Renal cortical epithelial cell (primary cell): ENCODE measurements at regions not wholly inside any gene's neighbourhood (a gene's known extent, or its start where the extent isn't known, plus 50 kb on each side); places are given as distances from the start of the nearest gene placed in this dataset.
"Not testable (repeated sequence)": the region's sequence is repeated elsewhere in the genome, so short reads cannot be mapped to it uniquely, and the experiment has no call there.

Experiments
- DNase-seq: peaks from one replicate; pipeline ENCODE4 v3.0.0-alpha.2; 2011; ENCODE audit warnings: low read depth

DNA sequence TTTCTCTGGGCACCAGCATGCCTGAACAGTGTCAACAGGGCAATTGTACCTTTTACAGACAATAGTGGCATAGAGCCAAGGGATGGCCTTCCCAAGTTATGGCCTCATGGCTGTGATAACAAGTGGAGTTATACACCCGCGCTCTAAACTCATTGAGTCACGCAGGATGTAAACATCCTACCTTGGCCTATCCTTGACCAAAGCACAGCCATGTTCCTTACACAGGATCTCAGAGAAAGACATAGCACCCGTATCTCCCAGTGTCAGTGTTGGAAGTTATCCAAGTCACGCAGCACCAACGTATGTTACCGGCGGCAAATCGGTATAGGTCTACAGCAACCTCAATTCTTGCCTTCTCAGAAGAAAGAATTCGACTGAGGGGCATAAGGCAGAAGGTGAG, 1654.9 kb upstream of the LRRTM3 start:
- no peak for DNase-seq

DNA sequence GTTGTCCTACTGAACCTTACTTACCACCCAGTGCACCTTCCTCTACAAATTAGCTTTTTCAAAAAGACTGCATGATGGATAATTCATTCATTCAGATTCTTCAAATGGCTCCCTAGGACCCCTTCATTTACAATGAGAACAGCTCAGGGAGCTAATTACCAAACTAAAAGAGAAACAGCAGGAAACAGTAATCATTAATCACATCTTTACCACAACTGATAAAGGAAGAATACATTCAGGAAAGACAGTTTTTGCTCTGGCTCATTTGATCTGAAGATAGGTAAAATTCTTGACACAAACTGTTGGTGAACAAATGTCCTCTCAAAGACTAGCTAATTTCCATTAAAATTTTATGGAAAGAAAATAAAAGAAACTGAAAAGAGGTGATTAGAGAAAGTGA, 1652.7 kb upstream of the LRRTM3 start:
- no peak for DNase-seq

DNA sequence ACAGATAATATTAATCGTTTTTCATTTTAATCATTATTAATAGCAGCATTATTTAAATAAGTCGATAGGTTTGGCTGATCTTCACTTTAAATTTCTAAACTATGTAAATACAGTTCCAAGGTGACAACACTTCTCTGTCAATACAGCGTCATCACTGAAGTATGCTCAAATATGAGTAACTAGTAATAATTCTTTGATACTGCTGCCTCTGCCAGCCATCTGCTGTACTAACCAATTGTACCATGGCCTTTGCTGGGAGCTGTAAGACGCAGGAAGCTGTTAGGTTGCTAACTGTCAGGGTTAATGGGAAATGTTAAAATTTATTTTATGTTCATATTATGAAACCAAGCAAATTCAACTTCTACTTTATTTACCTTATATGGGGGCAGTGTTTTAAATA, 1650.5 kb upstream of the LRRTM3 start:
- no peak for DNase-seq

DNA sequence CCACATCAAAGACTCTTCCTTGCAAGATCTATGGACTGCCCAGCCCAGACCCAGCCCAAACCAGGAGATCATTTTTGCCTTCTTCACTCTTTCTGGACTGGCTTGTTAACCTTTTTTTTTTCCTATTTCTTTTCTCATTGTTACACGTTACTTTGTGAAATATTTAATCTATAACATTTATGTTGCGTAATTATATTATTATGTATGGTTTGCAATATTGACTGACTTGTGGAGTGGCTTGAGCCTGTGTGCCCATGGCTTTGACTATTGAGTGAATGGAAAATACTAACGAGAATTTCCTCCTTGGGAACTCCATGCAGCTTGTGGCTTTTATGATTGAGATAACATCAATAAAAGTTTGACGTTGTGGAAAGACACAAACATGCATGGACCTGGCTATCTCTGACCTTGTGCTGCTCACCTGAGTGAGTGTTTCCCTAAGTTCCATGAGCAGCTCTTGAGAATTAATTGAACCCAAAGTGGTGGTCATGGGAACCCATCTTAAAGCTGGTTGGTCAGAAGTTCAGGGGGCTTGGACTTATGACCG, 1641.3 kb upstream of the LRRTM3 start:
- no peak for DNase-seq

DNA sequence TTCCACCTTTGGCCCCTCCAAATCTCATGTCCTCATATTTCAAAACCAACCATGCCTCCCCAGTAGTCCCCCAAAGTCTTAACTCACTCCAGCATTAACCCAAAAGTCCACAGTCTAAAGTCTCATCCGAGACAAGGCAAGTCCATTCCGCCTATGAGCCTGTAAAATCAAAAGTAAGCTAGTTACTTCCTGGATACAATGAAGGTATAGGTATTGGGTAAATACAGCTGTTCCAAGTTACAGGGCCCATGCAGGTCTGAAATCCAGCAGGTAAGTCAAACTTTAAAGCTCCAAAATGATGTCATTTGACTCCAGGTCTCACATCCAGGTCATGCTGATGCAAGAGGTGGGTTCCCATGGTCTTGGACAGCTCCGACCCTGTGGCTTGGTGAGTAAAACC, 1640.1 kb upstream of the LRRTM3 start:
- DNase-seq: not testable (repeated sequence)

DNA sequence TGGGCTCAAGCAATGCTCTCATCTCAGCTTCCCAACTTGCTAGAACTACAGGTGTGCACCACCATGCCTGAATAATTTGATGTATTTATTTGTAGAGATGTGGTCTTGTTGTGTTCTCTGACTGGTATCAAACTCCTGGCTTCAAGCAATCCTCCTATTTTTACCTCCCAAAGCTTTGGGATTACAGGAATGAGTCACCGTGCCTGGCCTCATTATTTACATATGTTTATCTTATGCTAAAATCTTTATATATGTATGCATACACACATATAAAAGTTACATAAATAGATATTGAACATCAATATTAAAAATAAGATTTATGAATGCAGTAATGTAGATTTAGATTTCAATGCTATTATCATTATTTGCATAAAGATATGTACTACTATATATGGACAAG, 1634.5 kb upstream of the LRRTM3 start:
- no peak for DNase-seq

DNA sequence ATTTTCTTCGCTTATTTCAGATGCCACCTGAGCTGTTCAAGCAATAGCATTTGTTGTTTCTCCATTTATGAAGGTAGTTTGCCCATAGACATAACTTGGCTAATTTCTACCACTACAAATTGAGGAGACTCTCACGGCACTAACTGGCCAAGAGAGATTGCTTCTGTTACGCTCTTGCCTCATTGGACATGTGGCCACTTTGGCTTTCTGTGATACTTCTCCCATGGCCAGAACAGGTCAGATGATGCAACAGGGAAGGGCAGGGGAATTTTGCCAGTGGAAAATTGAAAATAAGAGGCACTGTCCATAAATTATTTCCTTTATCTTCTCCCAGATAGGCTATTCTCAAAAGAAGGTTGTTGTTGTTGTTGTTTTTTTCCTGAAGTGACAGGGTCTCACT, 1633.3 kb upstream of the LRRTM3 start:
- DNase-seq: no peak

DNA sequence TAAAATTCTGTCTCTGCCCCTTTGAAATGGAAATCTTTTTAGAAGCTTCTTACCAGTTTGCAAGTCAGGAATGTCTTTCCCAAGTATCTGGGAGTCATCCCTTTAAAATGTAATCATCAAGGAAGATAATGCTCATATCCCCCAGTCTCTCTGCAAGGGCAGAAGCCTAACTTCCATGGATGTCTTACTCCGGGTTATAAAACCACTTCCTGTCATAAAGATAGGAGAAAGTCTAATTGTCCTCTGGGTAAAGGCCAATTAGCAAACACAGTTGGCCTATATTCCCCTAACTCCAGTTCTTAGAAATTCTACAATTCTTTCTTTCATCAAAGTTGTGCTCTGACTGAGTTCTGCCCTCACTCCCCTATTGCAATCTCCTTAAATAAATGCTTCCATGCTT, 1631.5 kb upstream of the LRRTM3 start:
- DNase-seq: peak; percentile 1

DNA sequence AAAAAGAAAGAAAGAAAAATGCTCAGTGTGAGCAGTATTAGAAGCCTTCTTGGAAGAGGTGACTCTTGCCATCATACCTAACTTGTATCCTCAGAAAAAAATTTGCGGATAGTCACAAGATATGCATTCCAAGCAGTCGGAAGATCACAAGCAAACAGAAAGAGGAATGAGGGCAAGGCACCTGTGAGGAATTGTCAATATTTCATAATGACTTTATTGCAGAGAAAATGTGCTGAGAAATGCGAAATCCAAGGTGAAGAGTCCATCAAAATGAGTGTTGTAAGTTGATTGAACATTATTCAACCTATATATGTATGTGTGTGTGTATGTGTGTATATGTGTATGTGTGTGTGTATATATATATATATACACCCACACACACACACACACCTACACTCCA, 1624.7 kb upstream of the LRRTM3 start:
- DNase-seq: no peak

DNA sequence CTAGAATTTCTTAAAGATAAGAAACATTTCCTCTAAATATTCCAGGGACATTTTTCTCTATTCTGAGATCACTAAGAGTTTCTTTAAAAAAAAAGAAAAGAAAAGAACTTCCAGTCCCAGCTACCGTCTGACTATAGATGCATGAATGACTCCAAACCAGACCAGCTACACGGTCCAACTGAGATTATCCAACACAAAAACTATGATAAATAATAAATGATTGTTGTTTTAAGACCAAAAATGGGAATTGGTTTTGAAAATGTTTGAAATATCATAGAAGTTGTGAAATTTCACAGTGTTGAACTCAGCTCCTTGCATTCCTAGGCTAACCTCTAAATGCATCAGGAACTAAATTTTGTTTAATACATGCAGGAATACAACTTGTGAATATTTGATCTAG, 1619.6 kb upstream of the LRRTM3 start:
- DNase-seq: no peak

DNA sequence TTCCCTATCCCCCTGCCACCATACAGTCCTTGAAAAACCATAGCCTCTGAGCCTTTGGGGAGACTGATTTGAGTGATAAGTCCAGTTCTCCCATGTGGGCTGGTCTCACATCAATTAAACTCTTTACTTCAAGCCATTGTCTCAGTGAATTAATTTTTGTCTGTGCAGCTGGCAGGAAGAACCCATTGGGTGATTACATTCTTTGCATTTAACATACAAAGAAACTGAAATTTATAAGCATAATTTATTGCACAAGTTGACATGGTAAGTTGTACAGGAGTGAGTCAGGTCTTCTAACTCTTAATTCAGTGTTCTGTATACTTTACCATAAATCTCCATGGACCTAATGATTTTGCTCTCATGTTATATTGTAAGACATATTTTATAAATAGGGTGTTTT, 1613.0 kb upstream of the LRRTM3 start:
- DNase-seq: no peak

DNA sequence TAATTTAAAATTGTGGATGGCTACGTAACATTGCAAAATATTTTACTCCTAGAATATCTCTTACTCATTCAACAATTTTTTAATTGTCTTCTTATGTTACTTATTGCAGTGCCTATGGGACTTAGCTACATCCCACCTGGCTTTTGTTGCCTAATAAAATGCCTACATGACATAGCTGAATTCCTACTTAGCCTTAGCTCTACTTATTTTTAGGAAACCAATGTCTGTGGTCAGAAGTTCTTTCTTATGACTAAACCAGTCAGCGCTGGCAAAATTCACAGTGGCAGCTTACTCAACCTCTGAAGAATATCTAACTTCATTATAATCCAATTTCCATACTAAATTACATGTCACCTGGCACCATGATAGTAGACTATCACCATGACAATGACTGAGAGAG, 1612.4 kb upstream of the LRRTM3 start:
- peak; percentile 33 for DNase-seq

DNA sequence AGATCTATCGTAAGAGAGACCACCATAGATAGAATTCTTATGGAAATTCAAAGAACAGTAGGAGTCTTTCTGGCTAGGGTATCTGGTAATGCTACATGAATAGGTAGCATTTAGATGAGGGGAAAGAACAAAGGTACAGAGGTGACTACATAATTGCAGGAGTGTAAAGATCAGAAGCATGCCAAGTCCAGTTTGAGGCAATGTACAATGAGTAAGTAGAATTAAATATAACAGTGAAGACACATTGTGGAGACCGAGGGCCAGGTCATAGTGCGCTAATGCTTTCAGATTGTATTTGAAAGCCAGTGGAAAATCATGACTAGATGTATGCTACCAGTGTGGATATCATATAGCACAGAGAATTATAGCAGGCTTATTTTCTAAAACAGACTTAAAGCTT, 1611.6 kb upstream of the LRRTM3 start:
- DNase-seq: no peak

DNA sequence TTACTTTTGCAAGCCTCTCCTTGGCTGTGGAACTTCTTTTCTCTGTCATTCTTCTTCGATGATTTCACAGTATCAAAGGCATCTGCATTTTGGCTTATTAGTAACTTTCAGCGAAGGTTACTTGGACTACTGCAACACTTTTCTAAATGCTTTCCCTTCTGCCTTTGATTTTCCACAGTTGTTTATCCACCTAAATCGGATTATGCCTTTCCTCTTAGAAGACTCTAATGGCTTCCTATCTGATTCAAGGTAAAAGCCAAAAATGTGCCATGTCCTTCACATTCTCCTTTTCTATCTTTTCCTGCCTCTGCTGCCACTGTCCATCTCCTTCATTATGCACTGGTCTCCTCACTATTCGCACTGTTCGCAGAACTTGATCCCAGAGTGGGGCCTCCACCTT, 1606.3 kb upstream of the LRRTM3 start:
- no peak for DNase-seq

DNA sequence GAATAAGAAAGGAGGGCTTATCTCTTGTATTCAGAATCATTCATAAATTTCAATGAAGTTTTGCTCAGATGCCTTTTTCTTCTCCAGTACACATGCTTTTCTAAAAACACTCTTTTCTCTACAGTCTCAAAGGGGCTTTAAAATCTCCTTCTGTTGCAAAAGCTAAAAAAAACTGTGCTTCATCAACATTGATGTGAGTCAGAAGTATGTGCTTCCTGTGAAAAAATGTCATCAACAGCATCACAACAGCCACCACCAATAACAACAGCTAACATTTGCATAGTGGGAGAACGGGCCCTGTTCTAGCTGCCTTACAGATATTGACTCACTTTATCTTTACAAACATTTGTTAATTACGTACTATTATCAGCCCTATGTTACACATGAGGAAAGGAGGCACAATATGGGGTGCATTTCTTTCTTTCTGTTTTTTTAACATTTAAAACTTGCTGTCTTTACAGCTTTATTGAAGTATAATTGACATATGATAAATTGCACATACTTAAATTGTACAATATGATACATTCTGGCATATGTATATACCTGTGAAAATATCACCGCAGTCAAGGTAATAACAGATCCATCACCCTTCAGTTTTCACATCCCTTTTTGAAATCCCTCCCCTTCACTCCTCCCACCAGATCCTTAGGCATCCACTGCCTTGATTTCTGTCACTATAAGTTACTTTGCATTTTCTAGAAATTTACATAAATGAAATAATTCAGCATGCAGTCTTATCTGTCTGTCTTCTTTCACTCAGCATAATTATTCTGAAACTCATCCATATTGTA, 1605.4 kb upstream of the LRRTM3 start:
- peak; percentile 12 for DNase-seq

DNA sequence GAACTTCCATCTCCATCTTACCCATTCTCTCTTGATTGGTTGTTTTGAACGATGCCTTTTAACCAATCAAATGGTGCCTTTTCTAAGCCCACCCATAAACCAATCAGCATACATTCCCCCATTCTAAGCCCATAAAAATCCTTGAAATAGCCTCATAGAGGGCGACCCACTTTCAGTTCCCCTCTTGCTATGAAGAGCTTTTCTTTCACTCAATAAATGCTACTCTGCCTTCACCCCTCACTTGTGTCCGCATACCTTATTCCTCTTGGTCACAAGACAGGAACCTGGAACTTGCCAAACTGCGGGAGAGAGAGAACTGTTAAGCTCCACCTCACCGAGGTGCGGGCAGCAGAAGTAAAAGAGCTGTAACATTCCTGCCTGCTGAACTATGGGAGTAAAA, 1602.0 kb upstream of the LRRTM3 start:
- no peak for DNase-seq

DNA sequence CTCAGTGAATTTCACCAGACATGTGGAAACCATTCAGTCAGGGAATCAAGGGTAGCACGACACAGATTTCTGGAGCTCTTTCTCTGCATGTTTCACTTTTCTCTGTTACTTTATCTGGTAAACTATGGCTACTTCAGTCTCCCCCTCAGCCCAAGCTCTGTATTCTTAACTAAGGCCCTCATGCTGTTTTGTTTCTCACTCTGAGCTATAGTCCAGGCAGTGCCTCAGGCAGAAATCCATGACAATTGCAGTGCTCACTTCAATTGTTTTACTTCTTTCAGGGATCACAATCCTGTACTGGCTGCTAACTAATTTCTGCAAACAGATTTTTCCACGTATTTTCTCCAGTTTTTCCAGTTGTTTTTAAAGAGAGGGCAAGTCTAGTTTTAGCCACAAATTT, 1599.9 kb upstream of the LRRTM3 start:
- no peak for DNase-seq

DNA sequence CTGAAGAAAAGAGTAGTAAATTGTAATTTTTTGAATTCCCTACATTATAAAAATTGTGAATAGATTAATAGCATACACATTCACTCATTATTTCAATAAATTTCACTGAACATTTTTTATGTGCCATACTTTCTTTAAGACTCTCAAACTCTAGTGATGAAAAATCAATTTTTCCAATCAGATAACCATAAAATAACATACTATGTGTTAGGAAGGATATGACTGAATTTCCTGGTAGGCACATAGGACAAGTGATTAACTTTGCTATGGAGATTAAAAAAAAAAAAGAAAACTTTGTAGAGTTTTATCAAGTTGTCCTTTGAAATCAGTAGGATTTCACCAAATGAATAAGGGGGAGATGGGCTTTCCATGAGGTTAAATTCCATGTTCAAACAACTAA, 1597.3 kb upstream of the LRRTM3 start:
- DNase-seq: no peak

DNA sequence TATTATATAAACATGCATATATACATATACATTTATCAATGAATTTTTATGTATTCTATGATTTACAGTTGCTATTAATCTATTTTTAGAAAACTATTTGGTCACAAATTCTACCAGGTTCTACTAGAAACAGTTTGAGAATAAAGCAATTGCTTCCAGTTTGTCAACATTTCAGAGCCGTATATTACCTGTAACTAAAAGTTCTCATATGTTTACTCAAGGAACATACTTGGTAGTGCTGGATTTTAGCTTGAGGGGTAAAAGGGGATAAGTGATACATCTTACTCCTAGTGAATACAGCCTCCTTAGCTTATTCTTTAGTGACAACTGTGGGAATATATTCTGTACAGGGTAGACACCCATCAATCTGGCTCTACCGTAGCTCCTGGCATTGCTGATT, 1590.5 kb upstream of the LRRTM3 start:
- DNase-seq: no peak

DNA sequence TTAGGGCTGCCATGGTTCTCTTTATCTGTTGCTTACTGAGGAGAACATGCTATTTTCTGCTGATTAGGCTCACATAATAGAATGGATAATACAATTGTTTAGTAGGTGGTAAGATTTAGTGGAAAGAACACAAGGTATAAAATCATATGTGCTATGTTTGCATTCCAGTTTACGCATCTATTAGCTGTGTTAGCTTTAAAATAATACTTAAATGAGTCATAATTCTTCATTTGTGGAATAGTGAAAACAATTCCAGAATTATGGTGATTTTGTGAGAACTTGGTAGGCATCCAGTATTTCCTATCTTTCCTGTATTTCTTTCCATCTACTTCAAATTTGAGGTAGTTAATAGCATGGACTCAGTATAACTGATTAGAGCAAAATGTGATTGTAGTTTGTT, 1585.5 kb upstream of the LRRTM3 start:
- DNase-seq: no peak

DNA sequence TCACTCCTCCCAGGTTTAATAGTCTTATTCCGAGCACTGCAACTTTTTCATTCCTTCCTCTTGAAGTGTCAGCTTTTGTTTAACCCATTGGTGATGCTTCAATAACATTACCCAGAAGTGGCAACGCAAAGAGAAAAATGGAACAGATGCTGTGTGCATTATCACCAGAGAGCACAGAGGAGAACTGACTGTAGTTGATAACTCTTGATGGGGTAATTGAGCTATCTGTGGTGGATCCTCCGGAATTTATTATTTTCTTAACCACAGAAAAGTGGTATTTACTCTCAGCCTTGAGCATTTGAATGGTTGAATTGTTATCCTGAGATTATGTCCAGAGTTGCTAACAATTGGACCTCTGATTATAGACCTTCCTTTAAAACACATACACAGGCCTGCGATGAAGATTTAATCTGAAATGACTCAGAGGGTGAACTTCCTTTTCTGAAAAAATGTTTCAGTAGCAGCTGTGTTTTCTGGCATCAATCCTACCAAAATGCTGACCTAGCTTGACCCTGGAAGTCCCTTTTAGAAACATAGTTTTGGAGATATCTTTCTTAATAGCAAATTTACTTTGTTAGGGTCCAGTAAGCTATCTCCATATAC, 1584.4 kb upstream of the LRRTM3 start:
- no peak for DNase-seq

DNA sequence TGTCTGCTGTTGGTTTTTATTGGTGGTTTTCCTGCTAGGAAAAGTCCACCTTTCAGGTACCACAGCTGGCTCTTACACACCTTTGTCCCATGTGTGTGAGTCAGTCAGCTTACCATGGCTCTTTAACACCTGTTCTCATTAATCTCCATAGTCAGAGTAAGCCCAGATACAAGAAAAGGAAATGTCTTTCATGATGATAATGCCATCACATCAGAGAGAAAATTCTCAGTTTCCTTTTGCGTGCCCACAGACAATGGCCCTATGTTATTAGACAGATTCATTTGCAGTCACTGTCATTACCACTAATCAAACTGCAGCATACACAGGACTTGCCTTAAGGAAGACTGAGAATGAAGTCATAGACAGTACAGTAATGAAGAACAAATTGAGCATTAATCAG, 1583.6 kb upstream of the LRRTM3 start:
- DNase-seq: no peak

DNA sequence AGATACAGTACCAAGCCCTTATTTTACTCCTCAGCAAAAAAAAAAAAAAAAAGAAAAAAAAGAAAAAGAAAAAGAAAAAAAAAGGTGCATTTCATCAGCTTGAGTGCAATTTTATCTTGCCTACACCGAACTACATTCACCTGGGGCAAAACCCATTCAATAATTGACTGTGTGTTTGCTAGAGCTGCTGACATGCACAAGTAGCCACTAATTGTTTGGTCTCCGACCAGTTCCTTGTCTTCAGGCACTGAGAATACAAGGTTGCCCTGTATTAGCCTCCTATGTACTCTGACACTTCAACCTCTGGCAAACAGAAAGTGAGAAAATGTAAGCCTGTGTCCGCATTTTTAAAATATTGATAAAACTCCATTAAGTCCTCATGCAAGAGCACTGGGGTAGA, 1579.4 kb upstream of the LRRTM3 start:
- DNase-seq: peak; percentile 1

DNA sequence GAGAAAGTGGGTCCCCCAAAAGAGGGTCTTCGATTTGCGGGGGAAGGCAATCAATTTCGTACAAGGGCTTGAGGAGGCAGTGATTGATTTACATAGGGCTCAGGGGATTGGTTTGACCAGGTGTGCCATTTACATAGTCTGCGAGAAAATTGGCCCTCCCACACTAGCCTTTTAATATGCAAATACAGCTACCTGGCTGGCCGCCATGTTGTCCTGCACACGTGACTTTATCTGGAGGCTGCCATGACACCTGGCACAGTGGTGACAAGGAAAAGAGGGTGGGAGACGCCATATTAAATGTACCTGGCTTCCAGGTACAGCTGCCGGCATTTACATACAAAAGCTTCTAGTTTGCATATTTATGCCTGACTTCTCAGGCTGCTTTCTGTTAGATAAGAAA, 1577.2 kb upstream of the LRRTM3 start:
- DNase-seq: no peak
